ENCODE measurements at regions not wholly inside any gene's neighbourhood (a gene's known extent, or its start where the extent isn't known, plus 50 kb on each side); places are given as distances from the start of the nearest gene placed in this dataset.

GRCh38 chrX:140602140-140602539, 97.3 kb upstream of the SOX3 start:
- TF ChIP-seq, protein P1, sequence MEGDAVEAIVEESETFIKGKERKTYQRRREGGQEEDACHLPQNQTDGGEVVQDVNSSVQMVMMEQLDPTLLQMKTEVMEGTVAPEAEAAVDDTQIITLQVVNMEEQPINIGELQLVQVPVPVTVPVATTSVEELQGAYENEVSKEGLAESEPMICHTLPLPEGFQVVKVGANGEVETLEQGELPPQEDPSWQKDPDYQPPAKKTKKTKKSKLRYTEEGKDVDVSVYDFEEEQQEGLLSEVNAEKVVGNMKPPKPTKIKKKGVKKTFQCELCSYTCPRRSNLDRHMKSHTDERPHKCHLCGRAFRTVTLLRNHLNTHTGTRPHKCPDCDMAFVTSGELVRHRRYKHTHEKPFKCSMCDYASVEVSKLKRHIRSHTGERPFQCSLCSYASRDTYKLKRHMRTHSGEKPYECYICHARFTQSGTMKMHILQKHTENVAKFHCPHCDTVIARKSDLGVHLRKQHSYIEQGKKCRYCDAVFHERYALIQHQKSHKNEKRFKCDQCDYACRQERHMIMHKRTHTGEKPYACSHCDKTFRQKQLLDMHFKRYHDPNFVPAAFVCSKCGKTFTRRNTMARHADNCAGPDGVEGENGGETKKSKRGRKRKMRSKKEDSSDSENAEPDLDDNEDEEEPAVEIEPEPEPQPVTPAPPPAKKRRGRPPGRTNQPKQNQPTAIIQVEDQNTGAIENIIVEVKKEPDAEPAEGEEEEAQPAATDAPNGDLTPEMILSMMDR (IDR thresholded peaks at IDR 0.05), result no peak
- TF ChIP-seq POLR2A (IDR thresholded peaks at IDR 0.05), result no peak
